Prostate gland (tissue), 2 donors: ENCODE measurements at regions not wholly inside any gene's neighbourhood (a gene's known extent, or its start where the extent isn't known, plus 50 kb on each side); places are given as distances from the start of the nearest gene placed in this dataset.

Experiments
- POLR2A ChIP-seq: fragments of 450-650 bp; IDR thresholded peaks from one replicate; pipeline ENCODE4 v1.6.1; 2016; ENCODE audit warnings: antibody characterized with exemption, mild to moderate bottlenecking
- POLR2AphosphoS5 ChIP-seq: sonication (generic); formaldehyde crosslinking; IDR thresholded peaks from one replicate; pipeline ENCODE4 v1.6.1; 2017; ENCODE audit warnings: antibody characterized with exemption
- TF ChIP-seq, protein P1 (sequence below), 4 experiments: fragments of 200-600 bp in 2 of 4; fragments of 450-650 bp in 2 of 4; sonication (generic) in 2 of 4; IDR thresholded peaks; 1 replicate in 3 of 4; 2 replicates in 1 of 4; pipeline ENCODE4 v1.5.1; 2016 to 2019; ENCODE audit warnings: antibody characterized with exemption in 4 of 4, mild to moderate bottlenecking in 2 of 4, moderate library complexity in 2 of 4

GRCh38 chr1:113245252-113245651, 145.1 kb upstream of the MAGI3 start:
- TF ChIP-seq POLR2A (no peak), POLR2AphosphoS5 (no peak)
- TF ChIP-seq, protein P1, sequence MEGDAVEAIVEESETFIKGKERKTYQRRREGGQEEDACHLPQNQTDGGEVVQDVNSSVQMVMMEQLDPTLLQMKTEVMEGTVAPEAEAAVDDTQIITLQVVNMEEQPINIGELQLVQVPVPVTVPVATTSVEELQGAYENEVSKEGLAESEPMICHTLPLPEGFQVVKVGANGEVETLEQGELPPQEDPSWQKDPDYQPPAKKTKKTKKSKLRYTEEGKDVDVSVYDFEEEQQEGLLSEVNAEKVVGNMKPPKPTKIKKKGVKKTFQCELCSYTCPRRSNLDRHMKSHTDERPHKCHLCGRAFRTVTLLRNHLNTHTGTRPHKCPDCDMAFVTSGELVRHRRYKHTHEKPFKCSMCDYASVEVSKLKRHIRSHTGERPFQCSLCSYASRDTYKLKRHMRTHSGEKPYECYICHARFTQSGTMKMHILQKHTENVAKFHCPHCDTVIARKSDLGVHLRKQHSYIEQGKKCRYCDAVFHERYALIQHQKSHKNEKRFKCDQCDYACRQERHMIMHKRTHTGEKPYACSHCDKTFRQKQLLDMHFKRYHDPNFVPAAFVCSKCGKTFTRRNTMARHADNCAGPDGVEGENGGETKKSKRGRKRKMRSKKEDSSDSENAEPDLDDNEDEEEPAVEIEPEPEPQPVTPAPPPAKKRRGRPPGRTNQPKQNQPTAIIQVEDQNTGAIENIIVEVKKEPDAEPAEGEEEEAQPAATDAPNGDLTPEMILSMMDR (IDR thresholded peaks at IDR 0.05): no peak
